HepG2 (cell line): ENCODE measurements at regions not wholly inside any gene's neighbourhood (a gene's known extent, or its start where the extent isn't known, plus 50 kb on each side); places are given as distances from the start of the nearest gene placed in this dataset.

ENCODE experiments used
- ATAC-seq: fragments of 200-7000 bp; cut with Tn5 transposase; 3 replicates; pipeline ENCODE4 v1.9.1; 2020; ENCODE audit warnings: mild to moderate bottlenecking, moderate library complexity
- BruUV-seq: library from RNA; stranded (reverse); fragments of 400-500 nt; replicated peaks from 2 replicates; lab custom pipeline; 2021; lab: Mats Ljungman, UMichigan
- CTCF ChIA-PET: fragments of 300-600 bp; formaldehyde crosslinking; extraction: SDS; loops from one replicate; lab custom pipeline; 2021; ENCODE audit warnings: low total read pairs, inconsistent platforms, low intra/inter-chr PET ratio; lab: Yijun Ruan, JAX
- POLR2A ChIA-PET: fragments of 350-600 bp; sonication (Branson Sonifier 250); formaldehyde crosslinking; loops from one replicate; lab custom pipeline; 2020; ENCODE audit warnings: antibody characterized with exemption, inconsistent platforms; lab: Yijun Ruan, JAX
- DNase-seq: peaks from one replicate; pipeline ENCODE4 v3.0.0-alpha.2; 2015; ENCODE audit warnings: low spot score
- FAIRE-seq: peaks from 3 replicates; lab custom pipeline; 2011; peaks lifted over from hg19 to GRCh38; lab: Jason Lieb, UNC
- H2AFZ ChIP-seq: one replicate; pipeline ENCODE4 v1.6.1; 2011; ENCODE audit warnings: low read length, inconsistent platforms
- H3K27ac ChIP-seq: fragments of 300-600 bp; 3 replicates; pipeline ENCODE4 v1.8.0; 2011; ENCODE audit warnings: mixed run types, mild to moderate bottlenecking, mixed read lengths, low read length, inconsistent platforms; ENCODE audit not compliant: insufficient read depth; ENCODE audit errors: extremely low read length
- H3K27me3 ChIP-seq, 2 experiments: fragments of 200-600 bp in 1 of 2; 2 replicates in 1 of 2; 3 replicates in 1 of 2; pipeline versions ENCODE4 v1.6.0 to v1.8.0; 2011; ENCODE audit warnings: low read length in 2 of 2, mild to moderate bottlenecking in 2 of 2, moderate library complexity in 2 of 2, inconsistent platforms in 1 of 2; ENCODE audit not compliant: insufficient read depth in 2 of 2, control insufficient read depth in 1 of 2
- H3K36me3 ChIP-seq, 2 experiments: fragments of 200-600 bp in 1 of 2; replicated peaks in 1 of 2; 2 replicates in 1 of 2; 3 replicates in 1 of 2; pipeline versions ENCODE4 v1.5.1 to v1.8.0; 2011; ENCODE audit warnings: low read length in 2 of 2, inconsistent platforms in 1 of 2; ENCODE audit not compliant: insufficient read depth in 2 of 2, control insufficient read depth in 1 of 2
- H3K4me1 ChIP-seq: 2 replicates; pipeline ENCODE4 v1.5.1; 2012; ENCODE audit warnings: low read length, inconsistent platforms; ENCODE audit not compliant: insufficient read depth
- H3K4me2 ChIP-seq: 2 replicates; pipeline ENCODE4 v1.6.0; 2011; ENCODE audit warnings: low read depth, low read length, inconsistent platforms
- H3K4me3 ChIP-seq, 3 experiments: fragments of 200-600 bp in 1 of 3; sonication (generic), shearing (Covaris generic) in 1 of 3; replicated peaks in 1 of 3; 2 replicates each; pipeline ENCODE4 v1.5.1; 2011 to 2016; ENCODE audit warnings: low read length in 3 of 3, inconsistent platforms in 2 of 3, low read depth in 2 of 3, mild to moderate bottlenecking in 2 of 3, control low read depth in 1 of 3, mixed read lengths in 1 of 3; ENCODE audit not compliant: insufficient read depth in 1 of 3
- H3K79me2 ChIP-seq: one replicate; pipeline ENCODE4 v1.6.1; 2011; ENCODE audit warnings: low read length, inconsistent platforms; ENCODE audit not compliant: insufficient read depth
- H3K9ac ChIP-seq: 2 replicates; pipeline ENCODE4 v1.6.0; 2011; ENCODE audit warnings: mild to moderate bottlenecking, low read depth, low read length, inconsistent platforms; ENCODE audit not compliant: insufficient read depth
- H3K9me3 ChIP-seq: 2 replicates; pipeline ENCODE4 v1.5.1; 2012; ENCODE audit warnings: mild to moderate bottlenecking, low read length
- H4K20me1 ChIP-seq: 2 replicates; pipeline ENCODE4 v1.6.0; 2011; ENCODE audit warnings: inconsistent platforms, mild to moderate bottlenecking, low read length, moderate library complexity; ENCODE audit not compliant: insufficient read depth
- CBX5 ChIP-seq: sonication (generic); formaldehyde crosslinking; IDR thresholded peaks from 2 replicates; pipeline ENCODE4 v1.4.0; 2020; ENCODE audit warnings: missing genetic modification reagents, borderline replicate concordance
- CHCHD3 ChIP-seq: sonication (generic); formaldehyde crosslinking; IDR thresholded peaks from 2 replicates; pipeline ENCODE4 v1.8.0; 2022; ENCODE audit warnings: mild to moderate bottlenecking, missing genetic modification reagents, moderate library complexity
- ERF ChIP-seq: IDR thresholded peaks from 2 replicates; pipeline ENCODE4 v1.6.1; 2018; ENCODE audit warnings: missing biosample characterization, missing genetic modification reagents
- GPBP1L1 ChIP-seq: sonication (generic); formaldehyde crosslinking; IDR thresholded peaks from 2 replicates; pipeline ENCODE4 v1.5.0; 2020; ENCODE audit warnings: mild to moderate bottlenecking, missing genetic modification reagents
- KAT8 ChIP-seq: IDR thresholded peaks from 2 replicates; pipeline ENCODE4 v1.6.1; 2016; ENCODE audit warnings: missing genetic modification reagents, missing compliant biosample characterization
- MYNN ChIP-seq: sonication (generic); formaldehyde crosslinking; IDR thresholded peaks from 2 replicates; pipeline ENCODE4 v1.4.0; 2020; ENCODE audit warnings: mild to moderate bottlenecking, low read depth, missing genetic modification reagents
- PHF5A ChIP-seq: IDR thresholded peaks from one replicate; pipeline ENCODE4 v1.6.1; 2018; ENCODE audit warnings: low read depth, missing genetic modification reagents; ENCODE audit not compliant: unreplicated experiment
- TCF7 ChIP-seq: sonication (generic); IDR thresholded peaks from 2 replicates; pipeline ENCODE4 v1.6.1; 2016; ENCODE audit warnings: antibody characterized with exemption, low read depth
- TOE1 ChIP-seq: sonication (generic); formaldehyde crosslinking; IDR thresholded peaks from 2 replicates; pipeline ENCODE4 v1.4.0; 2020; ENCODE audit warnings: mild to moderate bottlenecking, missing genetic modification reagents
- ZBTB14 ChIP-seq: sonication (generic); formaldehyde crosslinking; IDR thresholded peaks from 2 replicates; pipeline ENCODE4 v1.4.0; 2020; ENCODE audit warnings: missing genetic modification reagents
- ZBTB40 ChIP-seq, 2 experiments: fragments of 450-650 bp in 1 of 2; sonication (generic) in 1 of 2; formaldehyde crosslinking in 1 of 2; IDR thresholded peaks; 2 replicates each; pipeline versions ENCODE4 v1.6.1 to v1.8.0; 2016 to 2022; ENCODE audit warnings: antibody characterized with exemption in 1 of 2, mild to moderate bottlenecking in 1 of 2, missing genetic modification reagents in 1 of 2
- ZFP37 ChIP-seq: sonication (generic); formaldehyde crosslinking; IDR thresholded peaks from 2 replicates; pipeline ENCODE4 v1.4.0; 2020; ENCODE audit warnings: missing genetic modification reagents, borderline replicate concordance
- ZNF747 ChIP-seq: sonication (generic); formaldehyde crosslinking; IDR thresholded peaks from 2 replicates; pipeline ENCODE4 v1.8.1; 2023; ENCODE audit warnings: missing genetic modification reagents, mild to moderate bottlenecking, borderline replicate concordance
- WGBS: methylation state at CpG from one replicate; pipeline ENCODE4 v1.1.6; 2017; ENCODE audit warnings: low lambda C conversion rate; 5-methylcytosine and 5-hydroxymethylcytosine counted together
- in situ Hi-C: cut with HindIII; loops from 2 replicates; pipeline ENCODE4 v1.10.0; 2017; ENCODE audit warnings: low pct_unique_long_range_greater_than_20kb; ENCODE audit not compliant: extremely low pct_ligation_motif_present
- intact Hi-C: fragments of 100-400 bp; cut with micrococcal nuclease; formaldehyde crosslinking; loops from one replicate; pipeline ENCODE4 v1.10.0; 2022; ENCODE audit not compliant: unreplicated experiment

- FAIRE-seq = no peak
- Histone ChIP-seq H3K36me3 (no peaks in the 10 kb centered on the region), H3K4me3 (no peak overlapping the region), H3K9me3 (no peaks in the 10 kb centered on the region), H3K27ac (no peak overlapping the region), H3K9ac (no peak overlapping the region), H3K4me1 (peaks cover 15% of the 10 kb centered on the region; the same call in 1 of the 2 replicates), H4K20me1 (no peaks in the 10 kb centered on the region), H3K27me3 (no peaks in the 10 kb centered on the region; a peak in 1 of 5 replicates), H3K4me2 (no peak overlapping the region), H3K79me2 (no peaks in the 10 kb centered on the region), H2AFZ (no peak overlapping the region)
- DNase-seq = no peak
- in situ Hi-C loops (no loop called here), intact Hi-C loops (no loop called here)
- BruUV-seq = no TSS peak
- ATAC-seq = peak; percentile 36; the same call in 2 of the 3 replicates
- ChIA-PET POLR2A (no interaction called here), CTCF (no interaction called here)
- 30% methylated on average over 4 of the region's 4 CpGs for WGBS
- no peak for TF ChIP-seq KAT8 (CRISPR knock-in tag)
- TF ChIP-seq ZNF747 (CRISPR knock-in tag) = no peak
- no peak for TF ChIP-seq CBX5 (CRISPR knock-in tag)
- TF ChIP-seq PHF5A (CRISPR knock-in tag) = no peak
- TF ChIP-seq ZBTB14 (CRISPR knock-in tag) = no peak
- TF ChIP-seq MYNN (CRISPR knock-in tag) = no peak
- no peak for TF ChIP-seq ZFP37
- TF ChIP-seq TOE1 (CRISPR knock-in tag) = no peak
- TF ChIP-seq TCF7 = no peak
- TF ChIP-seq ZBTB40 (IDR thresholded peaks at IDR 0.05) = no peak
- TF ChIP-seq ZBTB40 (CRISPR knock-in tag; IDR thresholded peaks at IDR 0.05) = no peak
- no peak for TF ChIP-seq ERF (CRISPR knock-in tag)
- no peak for TF ChIP-seq GPBP1L1 (CRISPR knock-in tag)
- TF ChIP-seq CHCHD3 (CRISPR knock-in tag) = no peak
These were observed 366.1 kb upstream of the DUSP10 start for GRCh38 chr1:222107975-222108374.
